ENCODE measurements at regions not wholly inside any gene's neighbourhood (a gene's known extent, or its start where the extent isn't known, plus 50 kb on each side); places are given as distances from the start of the nearest gene placed in this dataset.

DNA sequence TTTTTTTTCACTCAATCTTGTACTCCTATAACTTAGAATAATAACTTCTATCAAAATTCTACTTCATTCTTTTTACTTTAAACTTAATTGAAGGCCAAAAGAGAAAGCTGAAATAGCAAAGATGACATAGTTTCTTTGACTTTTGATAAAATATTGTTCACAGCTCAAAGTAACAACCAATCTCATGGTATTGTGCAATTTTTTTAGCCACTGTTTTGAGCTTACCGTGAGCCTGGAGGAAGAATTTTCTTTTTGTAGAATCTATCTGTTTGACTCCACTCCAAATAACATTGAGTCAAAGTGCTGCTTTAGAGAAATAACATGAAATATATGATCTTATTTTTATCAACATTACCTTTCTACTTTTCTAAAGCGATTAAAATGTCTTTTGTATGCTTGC lies 903.9 kb upstream of the FOXG1 start:
- no peaks in the 10 kb centered on the region for H4K20me1 ChIP-seq (ENCODE audit: insufficient read depth)
- H3K27ac ChIP-seq: no peak overlapping the region
- DNase-seq: no peak
- no peak overlapping the region for H3K4me2 ChIP-seq (ENCODE audit: unreplicated experiment)
- TF ChIP-seq EZH2 (IDR thresholded peaks at IDR 0.05; ENCODE audit: insufficient read depth, poor library complexity, severe bottlenecking) (no peak), EZH2phosphoT487 (IDR thresholded peaks at IDR 0.05; ENCODE audit: insufficient read depth, low read depth) (no peak)
- H3K4me1 ChIP-seq (ENCODE audit: insufficient read depth): no peaks in the 10 kb centered on the region
- no peak overlapping the region for H3K4me3 ChIP-seq
- no peaks in the 10 kb centered on the region for H3K36me3 ChIP-seq (ENCODE audit: low read depth)
- in situ Hi-C loops (cut with MboI): no loop called here
- H3K27me3 ChIP-seq (replicated peaks; ENCODE audit: insufficient read depth): no peaks in the 10 kb centered on the region
- no peak overlapping the region for H3K9ac ChIP-seq
- H3K9me2 ChIP-seq (ENCODE audit: insufficient read depth): no peaks in the 10 kb centered on the region
- peaks cover 3% of the 10 kb centered on the region for H3K9me3 ChIP-seq (ENCODE audit: low read depth)
- no peak overlapping the region for H2AFZ ChIP-seq
- whole genome bisulfite sequencing, 2 experiments (ENCODE audit: low coverage in 1 of 2, low lambda C conversion rate in 2 of 2, missing lambda C conversion rate in 2 of 2): 14 to 17% methylated on average over 2 of the region's 2 CpGs
- no peaks in the 10 kb centered on the region for H3K79me2 ChIP-seq (ENCODE audit: insufficient read depth)
- H3F3A ChIP-seq (ENCODE audit: insufficient read depth): no peaks in the 10 kb centered on the region

DNA sequence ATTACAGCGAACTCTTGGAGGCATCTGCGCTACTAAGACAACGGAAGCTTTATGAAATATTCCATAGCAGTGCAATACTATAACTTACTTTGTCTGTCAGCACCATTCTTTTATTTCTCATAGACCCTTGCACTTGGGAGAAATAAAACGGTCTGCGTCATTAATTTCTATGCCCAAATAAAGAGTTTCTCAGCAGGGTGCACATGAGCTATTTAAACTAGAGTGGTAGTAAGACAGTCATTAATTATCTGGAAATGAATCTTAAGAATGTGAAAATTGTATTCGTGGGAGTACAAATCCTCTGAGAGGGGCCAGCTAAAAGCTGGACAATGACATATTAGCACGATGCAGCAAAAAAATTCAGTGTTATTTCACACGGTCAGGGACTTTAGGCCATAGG lies 903.4 kb upstream of the FOXG1 start:
- no peak for DNase-seq
- H3K9me2 ChIP-seq (ENCODE audit: insufficient read depth): no peaks in the 10 kb centered on the region

DNA sequence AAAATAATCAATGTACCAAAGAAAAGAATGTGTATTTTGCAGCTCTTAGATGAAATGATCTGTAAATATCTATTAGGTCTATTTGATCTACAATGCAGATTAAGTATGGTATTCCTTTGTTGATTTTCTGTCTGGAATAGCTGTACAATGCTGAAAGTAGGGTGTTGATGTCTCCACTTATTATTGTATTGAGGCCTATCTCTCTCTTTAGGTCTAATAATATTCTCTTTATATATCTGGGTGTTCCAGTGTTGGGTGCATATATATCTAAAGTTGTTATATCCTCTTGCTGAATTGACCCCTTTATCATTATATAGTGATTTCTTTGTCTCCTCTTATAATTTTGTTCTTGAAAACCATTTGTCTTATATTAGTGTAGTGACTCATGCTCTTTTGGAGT lies 885.5 kb upstream of the FOXG1 start:
- Histone ChIP-seq H3K4me3 (no peak overlapping the region), H3K27me3 (replicated peaks; ENCODE audit: insufficient read depth) (no peaks in the 10 kb centered on the region), H3K9ac (no peak overlapping the region), H4K20me1 (ENCODE audit: insufficient read depth) (no peaks in the 10 kb centered on the region), H3K27ac (no peak overlapping the region), H3K4me2 (ENCODE audit: unreplicated experiment) (no peak overlapping the region), H3K9me2 (ENCODE audit: insufficient read depth) (no peaks in the 10 kb centered on the region), H3K36me3 (ENCODE audit: low read depth) (no peaks in the 10 kb centered on the region), H3K9me3 (ENCODE audit: low read depth) (no peaks in the 10 kb centered on the region), H3K79me2 (ENCODE audit: insufficient read depth) (no peaks in the 10 kb centered on the region), H3K4me1 (ENCODE audit: insufficient read depth) (no peaks in the 10 kb centered on the region), H3F3A (ENCODE audit: insufficient read depth) (no peaks in the 10 kb centered on the region), H2AFZ (no peak overlapping the region)
- in situ Hi-C loops (cut with MboI): no loop called here
- no peak for TF ChIP-seq EZH2 (IDR thresholded peaks at IDR 0.05; ENCODE audit: insufficient read depth, poor library complexity, severe bottlenecking)
- no peak for TF ChIP-seq EZH2phosphoT487 (IDR thresholded peaks at IDR 0.05; ENCODE audit: insufficient read depth, low read depth)
- no peak for DNase-seq

More for the DNA sequence above, 903.4 kb upstream of the FOXG1 start:
- TF ChIP-seq EZH2phosphoT487 (IDR thresholded peaks at IDR 0.05; ENCODE audit: insufficient read depth, low read depth) (no peak), EZH2 (IDR thresholded peaks at IDR 0.05; ENCODE audit: insufficient read depth, poor library complexity, severe bottlenecking) (no peak)
- Histone ChIP-seq H2AFZ (no peak overlapping the region), H3K9me3 (ENCODE audit: low read depth) (peaks cover 3% of the 10 kb centered on the region), H3K79me2 (ENCODE audit: insufficient read depth) (no peaks in the 10 kb centered on the region), H3K27me3 (replicated peaks; ENCODE audit: insufficient read depth) (no peaks in the 10 kb centered on the region), H3K4me3 (no peak overlapping the region), H3K4me2 (ENCODE audit: unreplicated experiment) (no peak overlapping the region), H3F3A (ENCODE audit: insufficient read depth) (no peaks in the 10 kb centered on the region), H4K20me1 (ENCODE audit: insufficient read depth) (no peaks in the 10 kb centered on the region), H3K36me3 (ENCODE audit: low read depth) (no peaks in the 10 kb centered on the region), H3K27ac (no peak overlapping the region), H3K9ac (no peak overlapping the region), H3K4me1 (ENCODE audit: insufficient read depth) (no peaks in the 10 kb centered on the region)
- 41 to 49% methylated on average over 8 of the region's 8 CpGs for WGBS, 2 experiments (ENCODE audit: low coverage in 1 of 2, low lambda C conversion rate in 2 of 2, missing lambda C conversion rate in 2 of 2)
- in situ Hi-C loops (cut with MboI): no loop called here

DNA sequence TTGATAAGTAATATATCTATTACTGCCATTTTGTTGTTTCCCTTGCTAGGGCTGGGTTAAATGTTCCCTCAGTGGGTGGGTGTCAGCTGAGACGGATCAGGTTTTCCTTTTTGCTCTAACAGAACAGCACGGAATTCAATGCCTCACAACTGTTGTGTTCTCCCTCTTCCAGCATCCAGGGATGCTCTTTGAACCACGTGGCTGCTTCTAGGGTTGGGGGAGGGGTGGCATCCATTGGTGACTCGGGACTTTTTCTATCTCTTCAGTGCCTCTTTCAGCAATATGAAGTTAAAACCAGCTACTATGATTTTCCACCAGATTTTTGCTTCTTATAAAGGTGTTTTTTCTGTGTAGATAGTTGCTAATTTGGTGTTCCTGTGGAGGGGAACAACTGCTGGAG lies 884.9 kb upstream of the FOXG1 start:
- H3K4me1 ChIP-seq (ENCODE audit: insufficient read depth): no peaks in the 10 kb centered on the region
- H3K9me3 ChIP-seq (ENCODE audit: low read depth): no peaks in the 10 kb centered on the region
- no peak overlapping the region for H3K27ac ChIP-seq
- no peaks in the 10 kb centered on the region for H4K20me1 ChIP-seq (ENCODE audit: insufficient read depth)
- in situ Hi-C loops (cut with MboI): no loop called here
- no peak overlapping the region for H3K4me2 ChIP-seq (ENCODE audit: unreplicated experiment)
- WGBS, 2 experiments (ENCODE audit: low coverage in 1 of 2, low lambda C conversion rate in 2 of 2, missing lambda C conversion rate in 2 of 2): 8 to 9% methylated on average over 4 of the region's 4 CpGs
- no peaks in the 10 kb centered on the region for H3K79me2 ChIP-seq (ENCODE audit: insufficient read depth)
- no peaks in the 10 kb centered on the region for H3K27me3 ChIP-seq (replicated peaks; ENCODE audit: insufficient read depth)
- H3K4me3 ChIP-seq: no peak overlapping the region
- no peak overlapping the region for H3K9ac ChIP-seq
- H3F3A ChIP-seq (ENCODE audit: insufficient read depth): no peaks in the 10 kb centered on the region
- H2AFZ ChIP-seq: no peak overlapping the region
- no peak for DNase-seq
- TF ChIP-seq EZH2phosphoT487 (IDR thresholded peaks at IDR 0.05; ENCODE audit: insufficient read depth, low read depth) (no peak), EZH2 (IDR thresholded peaks at IDR 0.05; ENCODE audit: insufficient read depth, poor library complexity, severe bottlenecking) (no peak)
- H3K9me2 ChIP-seq (ENCODE audit: insufficient read depth): no peaks in the 10 kb centered on the region
- H3K36me3 ChIP-seq (ENCODE audit: low read depth): no peaks in the 10 kb centered on the region

DNA sequence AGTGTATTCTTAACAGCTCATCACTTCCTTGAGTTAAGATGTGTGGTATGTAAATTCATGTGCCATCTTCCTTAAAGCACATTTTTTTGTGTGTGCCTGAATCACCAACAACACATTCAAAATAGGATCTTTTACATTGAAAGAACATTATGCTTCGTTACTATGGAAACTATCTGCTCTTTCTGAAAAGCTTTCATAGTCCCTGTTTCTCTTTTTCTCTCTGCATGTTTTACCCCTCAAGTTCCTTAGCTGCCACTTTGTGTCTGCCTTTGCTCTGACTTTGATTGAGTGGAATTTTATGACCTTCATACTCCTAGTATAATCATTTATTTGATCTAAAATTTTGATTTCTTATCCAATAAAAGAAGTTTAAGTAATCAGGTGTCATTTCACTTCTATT lies 880.3 kb upstream of the FOXG1 start:
- H4K20me1 ChIP-seq (ENCODE audit: insufficient read depth): no peaks in the 10 kb centered on the region
- TF ChIP-seq EZH2 (IDR thresholded peaks at IDR 0.05; ENCODE audit: insufficient read depth, poor library complexity, severe bottlenecking): no peak
- TF ChIP-seq EZH2phosphoT487 (IDR thresholded peaks at IDR 0.05; ENCODE audit: insufficient read depth, low read depth): no peak
- H3K27me3 ChIP-seq (replicated peaks; ENCODE audit: insufficient read depth): no peaks in the 10 kb centered on the region
- no peaks in the 10 kb centered on the region for H3F3A ChIP-seq (ENCODE audit: insufficient read depth)
- H3K9me2 ChIP-seq (ENCODE audit: insufficient read depth): no peaks in the 10 kb centered on the region
- no peak overlapping the region for H3K4me3 ChIP-seq
- H3K79me2 ChIP-seq (ENCODE audit: insufficient read depth): no peaks in the 10 kb centered on the region
- no peak overlapping the region for H3K4me2 ChIP-seq (ENCODE audit: unreplicated experiment)
- no peaks in the 10 kb centered on the region for H3K36me3 ChIP-seq (ENCODE audit: low read depth)
- WGBS, 2 experiments (ENCODE audit: low coverage in 1 of 2, low lambda C conversion rate in 2 of 2, missing lambda C conversion rate in 2 of 2): 0 to 19% methylated on average over 1 of the region's 1 CpG
- no peak overlapping the region for H3K27ac ChIP-seq
- DNase-seq: no peak
- H3K9me3 ChIP-seq (ENCODE audit: low read depth): no peaks in the 10 kb centered on the region
- H3K4me1 ChIP-seq (ENCODE audit: insufficient read depth): no peaks in the 10 kb centered on the region
- in situ Hi-C loops (cut with MboI): no loop called here
- H3K9ac ChIP-seq: no peak overlapping the region
- H2AFZ ChIP-seq: no peak overlapping the region
